SJCRH30 (cell line): ENCODE measurements at regions not wholly inside any gene's neighbourhood (a gene's known extent, or its start where the extent isn't known, plus 50 kb on each side); places are given as distances from the start of the nearest gene placed in this dataset.
A peak's percentile ranks its signal among the peaks of the same experiment; 100 is the strongest.
"Not testable (repeated sequence)": the region's sequence is repeated elsewhere in the genome, so short reads cannot be mapped to it uniquely, and the experiment has no call there.

ENCODE experiments used
- DNase-seq, 2 experiments: peaks; one replicate each; pipeline ENCODE4 v3.0.0-alpha.2; 2015 to 2020
- H3K27ac ChIP-seq: fragments of 250-450 bp; sonication (Bioruptor Pico); 2 replicates; pipeline ENCODE4 v1.5.1; 2020; ENCODE audit warnings: mild to moderate bottlenecking, moderate library complexity
- H3K27me3 ChIP-seq: fragments of 250-450 bp; sonication (Bioruptor Pico); 2 replicates; pipeline ENCODE4 v1.5.1; 2020; ENCODE audit warnings: mild to moderate bottlenecking, moderate library complexity
- H3K36me3 ChIP-seq: fragments of 250-450 bp; sonication (Bioruptor Pico); 2 replicates; pipeline ENCODE4 v1.5.1; 2020; ENCODE audit warnings: mild to moderate bottlenecking, moderate library complexity
- H3K4me1 ChIP-seq: fragments of 250-450 bp; sonication (Bioruptor Pico); 2 replicates; pipeline ENCODE4 v1.5.1; 2020; ENCODE audit warnings: mild to moderate bottlenecking, moderate library complexity
- H3K4me3 ChIP-seq: fragments of 250-450 bp; sonication (Bioruptor Pico); 2 replicates; pipeline ENCODE4 v1.5.1; 2020; ENCODE audit warnings: mild to moderate bottlenecking, moderate library complexity
- H3K9me3 ChIP-seq: fragments of 250-450 bp; sonication (Bioruptor Pico); replicated peaks from 2 replicates; pipeline ENCODE4 v1.5.1; 2020; ENCODE audit warnings: mild to moderate bottlenecking, moderate library complexity

DNA sequence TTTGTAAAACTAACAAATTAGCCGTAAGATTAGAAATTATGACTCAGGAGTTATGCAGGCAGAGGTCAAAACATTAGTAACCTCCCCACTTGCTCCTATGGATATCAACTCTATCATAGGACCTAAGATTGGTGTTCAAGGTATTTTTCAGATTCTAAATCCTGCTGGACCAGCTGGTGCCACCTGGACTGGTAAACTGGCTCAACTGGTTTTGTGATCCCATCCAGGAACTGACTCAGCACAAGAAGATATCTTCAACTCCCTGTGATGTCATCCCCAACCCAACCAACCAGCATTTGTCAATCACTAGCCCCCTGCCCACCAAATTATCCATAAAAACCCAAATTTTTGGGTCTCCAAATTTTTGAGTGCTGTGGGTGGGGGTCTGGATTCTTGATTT is 98.1 kb upstream of the OR4E1 start:
- no peaks in the 10 kb centered on the region for H3K27me3 ChIP-seq
- H3K27ac ChIP-seq, result no peak overlapping the region
- peaks cover 6% of the 10 kb centered on the region for H3K4me1 ChIP-seq
- no peak for DNase-seq
- H3K36me3 ChIP-seq, result no peaks in the 10 kb centered on the region
- H3K4me3 ChIP-seq, result no peak overlapping the region
- no peaks in the 10 kb centered on the region for H3K9me3 ChIP-seq

DNA sequence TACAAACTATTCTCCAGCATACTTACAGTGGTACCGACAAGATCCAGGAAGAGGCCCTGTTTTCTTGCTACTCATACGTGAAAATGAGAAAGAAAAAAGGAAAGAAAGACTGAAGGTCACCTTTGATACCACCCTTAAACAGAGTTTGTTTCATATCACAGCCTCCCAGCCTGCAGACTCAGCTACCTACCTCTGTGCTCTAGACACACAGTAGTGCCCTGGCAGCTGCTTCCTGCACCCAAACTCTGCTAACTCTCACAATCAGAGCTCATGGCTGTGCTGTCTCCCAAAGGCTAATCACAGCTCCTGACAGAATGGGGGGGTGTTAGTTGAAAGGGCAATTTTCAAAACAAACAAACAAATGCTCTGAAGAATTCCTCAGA is 95.2 kb upstream of the OR4E1 start:
- Histone ChIP-seq H3K4me3 (no peak overlapping the region), H3K9me3 (no peaks in the 10 kb centered on the region), H3K36me3 (no peaks in the 10 kb centered on the region), H3K4me1 (peaks cover 6% of the 10 kb centered on the region), H3K27ac (no peak overlapping the region), H3K27me3 (no peaks in the 10 kb centered on the region)
- DNase-seq, result no peak

DNA sequence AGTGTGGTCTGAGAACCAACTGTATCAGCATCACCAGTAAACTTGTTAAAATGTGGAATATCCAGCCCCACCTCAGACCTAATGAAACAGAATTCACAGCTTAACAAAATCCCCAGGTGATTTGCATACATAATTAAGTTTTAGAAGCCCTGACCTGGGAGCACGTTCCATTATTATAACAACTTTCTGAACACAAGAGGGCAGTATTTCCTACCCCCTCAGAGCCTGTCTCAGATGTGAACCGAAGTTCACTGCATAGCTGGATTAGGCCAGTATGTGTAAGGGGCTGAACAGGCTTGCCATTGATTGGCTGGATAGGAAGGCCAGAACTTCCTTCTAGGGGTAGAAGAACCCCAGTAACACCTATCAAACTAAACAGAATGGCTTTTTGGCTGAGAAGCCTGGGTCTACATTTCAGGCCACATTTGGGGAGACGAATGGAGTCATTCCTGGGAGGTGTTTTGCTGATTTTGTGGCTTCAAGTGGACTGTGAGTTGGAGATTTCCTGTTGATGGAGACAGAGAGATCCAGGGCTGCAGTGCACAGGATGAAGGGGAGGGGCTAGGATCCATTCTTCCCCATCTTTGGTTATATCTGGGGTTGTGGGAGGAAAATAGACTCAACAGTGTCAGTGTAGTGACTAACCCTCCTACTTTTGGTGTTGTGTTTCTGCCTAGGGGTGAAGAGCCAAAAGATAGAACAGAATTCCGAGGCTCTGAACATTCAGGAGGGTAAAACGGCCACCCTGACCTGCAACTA is 94.7 kb upstream of the OR4E1 start:
- no peaks in the 10 kb centered on the region for H3K9me3 ChIP-seq
- no peaks in the 10 kb centered on the region for H3K27me3 ChIP-seq
- peak; percentile 11 to 41 for DNase-seq
- H3K4me1 ChIP-seq, result peaks cover 6% of the 10 kb centered on the region
- no peaks in the 10 kb centered on the region for H3K36me3 ChIP-seq
- no peak overlapping the region for H3K27ac ChIP-seq
- no peak overlapping the region for H3K4me3 ChIP-seq

- H3K4me1 ChIP-seq, H3K27me3 ChIP-seq, H3K27ac ChIP-seq, DNase-seq, H3K4me3 ChIP-seq, H3K36me3 ChIP-seq, H3K9me3 ChIP-seq: not testable (repeated sequence)
Measured at GRCh38 chr14:21760360-21760759, 86.7 kb upstream of the OR4E1 start.

DNA sequence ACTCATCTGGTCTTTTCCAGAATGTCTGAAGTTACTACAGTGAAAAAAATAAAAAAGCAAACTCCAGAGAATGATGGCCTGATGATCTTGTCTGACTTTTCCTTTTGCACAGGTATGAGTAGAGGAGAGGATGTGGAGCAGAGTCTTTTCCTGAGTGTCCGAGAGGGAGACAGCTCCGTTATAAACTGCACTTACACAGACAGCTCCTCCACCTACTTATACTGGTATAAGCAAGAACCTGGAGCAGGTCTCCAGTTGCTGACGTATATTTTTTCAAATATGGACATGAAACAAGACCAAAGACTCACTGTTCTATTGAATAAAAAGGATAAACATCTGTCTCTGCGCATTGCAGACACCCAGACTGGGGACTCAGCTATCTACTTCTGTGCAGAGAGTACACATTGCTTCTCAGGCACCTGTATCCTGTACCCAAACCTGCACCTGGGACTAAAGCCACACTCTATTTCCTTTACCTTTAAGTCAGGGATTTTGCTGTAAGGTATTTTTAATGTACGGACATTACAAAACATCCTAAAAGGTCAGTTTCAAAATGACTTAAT is 75.8 kb upstream of the OR4E1 start:
- H3K27ac ChIP-seq, result no peak overlapping the region
- no peak for DNase-seq
- no peaks in the 10 kb centered on the region for H3K36me3 ChIP-seq
- H3K4me1 ChIP-seq, result no peaks in the 10 kb centered on the region
- no peaks in the 10 kb centered on the region for H3K9me3 ChIP-seq
- no peak overlapping the region for H3K4me3 ChIP-seq
- H3K27me3 ChIP-seq, result peaks cover 7% of the 10 kb centered on the region; the same call in 1 of the 2 replicates

DNA sequence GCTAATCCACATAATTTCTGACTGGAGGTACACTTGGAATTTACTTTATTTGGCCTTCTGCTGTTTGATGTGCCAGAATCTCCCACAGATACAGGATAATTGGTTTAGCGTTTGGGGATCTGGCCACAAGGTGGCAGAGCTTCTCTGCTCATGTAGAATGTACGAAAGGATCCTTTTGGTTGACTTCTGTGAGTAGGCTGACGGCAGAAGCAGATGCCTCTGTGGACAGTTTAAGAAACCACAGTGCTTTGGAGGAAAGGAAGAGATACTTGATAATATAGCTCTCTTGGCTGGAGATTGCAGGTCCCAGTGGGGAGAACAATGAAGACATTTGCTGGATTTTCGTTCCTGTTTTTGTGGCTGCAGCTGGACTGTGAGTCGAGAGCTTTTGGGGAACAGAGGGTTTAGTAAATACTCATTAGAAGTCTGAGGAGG is 75.3 kb upstream of the OR4E1 start:
- no peak overlapping the region for H3K27ac ChIP-seq
- no peaks in the 10 kb centered on the region for H3K36me3 ChIP-seq
- H3K4me3 ChIP-seq, result no peak overlapping the region
- peaks cover 5% of the 10 kb centered on the region; the same call in 1 of the 2 replicates for H3K27me3 ChIP-seq
- no peaks in the 10 kb centered on the region for H3K4me1 ChIP-seq
- H3K9me3 ChIP-seq, result no peaks in the 10 kb centered on the region
- peak; percentile 8 to 51 for DNase-seq

DNA sequence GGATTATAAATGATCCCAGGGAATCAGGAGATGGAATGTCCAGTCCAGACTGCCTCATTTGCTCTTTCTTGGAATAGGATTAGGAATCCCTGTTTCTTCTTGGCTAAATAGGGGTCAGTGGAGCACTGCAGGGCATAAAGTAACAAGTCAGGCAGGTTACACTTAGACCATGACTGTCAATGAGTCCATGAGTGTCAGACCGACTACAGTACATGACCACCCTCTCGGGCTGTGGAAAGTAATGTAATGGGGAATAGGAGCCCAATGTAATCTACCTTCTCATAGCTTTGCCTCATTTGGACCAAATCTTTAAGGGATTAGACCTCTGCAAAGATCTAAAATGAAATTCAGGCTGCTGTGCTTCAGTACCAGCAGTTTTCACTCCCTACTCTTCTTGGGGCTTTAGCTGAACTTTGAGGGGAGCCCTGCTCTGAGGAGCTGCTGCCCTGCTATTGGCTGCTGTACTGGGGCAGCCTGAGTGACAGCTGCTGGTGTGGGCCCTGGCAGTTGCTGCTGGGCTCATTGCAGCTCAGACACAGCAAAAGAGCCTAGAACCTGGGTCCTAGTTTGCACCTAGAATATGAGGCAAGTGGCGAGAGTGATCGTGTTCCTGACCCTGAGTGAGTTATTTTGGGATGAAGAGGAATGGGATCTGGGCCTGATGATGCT is 62.2 kb upstream of the OR4E1 start:
- Histone ChIP-seq H3K36me3 (no peaks in the 10 kb centered on the region), H3K9me3 (no peaks in the 10 kb centered on the region), H3K4me3 (no peak overlapping the region), H3K4me1 (no peaks in the 10 kb centered on the region), H3K27ac (no peak overlapping the region), H3K27me3 (no peaks in the 10 kb centered on the region)
- DNase-seq, result no peak

DNA sequence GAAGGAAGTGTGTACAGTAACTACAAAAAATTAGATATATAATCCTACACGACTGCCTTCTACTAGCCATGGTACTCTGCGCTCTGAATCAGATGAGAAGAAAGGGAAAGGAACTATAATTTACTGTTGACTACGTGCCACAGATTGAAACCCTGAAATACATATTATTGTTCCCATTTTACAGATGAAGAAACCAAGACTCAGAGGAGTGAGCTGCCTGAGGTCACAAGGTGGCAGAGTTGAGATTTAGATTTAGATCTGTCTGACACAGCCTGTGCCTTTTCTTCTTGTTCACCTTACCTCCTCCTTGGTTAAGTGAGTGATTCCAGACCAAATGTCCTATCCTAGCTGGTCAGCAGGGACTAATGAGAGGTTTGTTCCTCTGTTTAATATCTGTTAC is 61.6 kb upstream of the OR4E1 start:
- Histone ChIP-seq H3K27me3 (no peaks in the 10 kb centered on the region), H3K36me3 (no peaks in the 10 kb centered on the region), H3K4me3 (no peak overlapping the region), H3K9me3 (no peaks in the 10 kb centered on the region), H3K27ac (no peak overlapping the region), H3K4me1 (no peaks in the 10 kb centered on the region)
- no peak for DNase-seq

DNA sequence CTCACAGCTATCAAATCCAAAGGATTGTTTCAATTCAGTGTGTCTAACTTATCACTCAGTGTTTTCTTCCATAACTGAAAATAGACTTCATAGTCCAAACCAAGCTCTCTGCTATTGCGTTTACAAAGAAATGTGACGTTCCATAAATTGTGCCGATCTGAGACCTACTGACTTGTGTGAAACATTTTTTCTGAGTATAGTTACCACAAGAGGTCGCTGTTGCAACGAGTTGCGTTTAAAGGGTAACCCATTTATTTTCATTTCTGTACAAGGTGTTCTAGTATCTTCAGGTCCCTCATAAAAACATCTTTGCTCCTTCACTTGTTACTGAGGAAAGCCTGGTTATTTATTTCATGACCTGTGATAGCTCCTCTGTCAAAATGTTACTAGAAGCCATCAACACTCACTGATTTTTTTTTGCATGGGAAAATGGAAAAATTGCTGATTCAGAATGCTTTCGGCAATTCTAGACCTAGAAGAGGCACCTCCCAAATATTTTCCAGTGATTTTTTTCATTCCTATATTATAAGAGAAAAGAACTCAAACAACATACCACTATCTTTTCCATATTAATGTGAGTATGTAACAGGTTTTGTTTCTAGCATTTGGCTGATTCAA is 60.9 kb upstream of the OR4E1 start:
- peak; percentile 6 to 68 for DNase-seq
- Histone ChIP-seq H3K36me3 (no peaks in the 10 kb centered on the region), H3K27ac (no peak overlapping the region), H3K9me3 (no peaks in the 10 kb centered on the region), H3K4me3 (no peak overlapping the region), H3K4me1 (no peaks in the 10 kb centered on the region), H3K27me3 (no peaks in the 10 kb centered on the region)

DNA sequence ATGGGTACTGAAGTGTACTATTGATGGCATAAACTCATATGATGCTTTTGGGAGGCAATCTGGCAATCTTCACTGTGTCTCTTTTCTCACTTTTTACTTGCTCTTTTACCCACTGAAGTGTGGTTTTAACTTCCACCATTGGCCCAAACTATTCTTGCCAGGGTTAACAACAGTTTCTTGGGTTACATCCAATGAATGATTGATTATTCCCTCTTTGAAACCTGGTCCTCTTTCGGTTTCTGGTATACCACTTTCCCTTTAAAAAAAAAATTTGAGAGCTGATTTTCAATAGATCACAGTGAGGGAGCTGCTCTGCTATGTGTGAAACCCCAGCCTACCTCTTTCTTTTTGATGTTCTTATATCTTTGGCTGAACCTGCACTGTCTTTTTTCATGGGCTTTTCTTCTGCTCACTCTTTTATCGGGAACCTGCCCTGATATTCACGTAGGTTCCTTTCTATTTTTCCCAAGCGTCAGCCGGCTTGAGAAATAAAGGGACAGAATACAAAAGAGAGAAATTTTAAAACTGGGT is 56.1 kb upstream of the OR4E1 start:
- H3K27me3 ChIP-seq, result no peaks in the 10 kb centered on the region
- no peak overlapping the region for H3K4me3 ChIP-seq
- H3K4me1 ChIP-seq, result no peaks in the 10 kb centered on the region
- H3K36me3 ChIP-seq, result no peaks in the 10 kb centered on the region
- DNase-seq, result no peak
- H3K27ac ChIP-seq, result no peak overlapping the region
- H3K9me3 ChIP-seq, result no peaks in the 10 kb centered on the region

- Histone ChIP-seq H3K4me3 (no peak overlapping the region), H3K27ac (no peak overlapping the region), H3K9me3 (no peaks in the 10 kb centered on the region), H3K36me3 (no peaks in the 10 kb centered on the region), H3K27me3 (peaks cover 2% of the 10 kb centered on the region; the same call in 1 of the 2 replicates), H3K4me1 (no peaks in the 10 kb centered on the region)
- DNase-seq, result no peak
Measured at GRCh38 chr14:21725250-21725649, 51.6 kb upstream of the OR4E1 start.

GRCh38 chr14:21724090-21724973 is 50.7 kb upstream of the OR4E1 start:
- Histone ChIP-seq H3K27ac (no peak overlapping the region), H3K4me1 (no peaks in the 10 kb centered on the region), H3K9me3 (no peaks in the 10 kb centered on the region), H3K27me3 (peaks cover 2% of the 10 kb centered on the region; the same call in 1 of the 2 replicates), H3K4me3 (no peak overlapping the region), H3K36me3 (no peaks in the 10 kb centered on the region)
- DNase-seq, result no peak

GRCh38 chr14:21723431-21724045 is 49.9 kb upstream of the OR4E1 start:
- Histone ChIP-seq H3K4me3 (no peak overlapping the region), H3K36me3 (no peaks in the 10 kb centered on the region), H3K4me1 (no peaks in the 10 kb centered on the region), H3K27me3 (peaks cover 2% of the 10 kb centered on the region), H3K27ac (no peak overlapping the region), H3K9me3 (no peaks in the 10 kb centered on the region)
- peak; percentile 35 to 51 for DNase-seq
